NCI-H345 (cell line): ENCODE measurements at regions not wholly inside any gene's neighbourhood (a gene's known extent, or its start where the extent isn't known, plus 50 kb on each side); places are given as distances from the start of the nearest gene placed in this dataset.

ENCODE experiments used
- DNase-seq: peaks from one replicate; lab custom pipeline; 2025; lab: John Stamatoyannopoulos, UW

DNA sequence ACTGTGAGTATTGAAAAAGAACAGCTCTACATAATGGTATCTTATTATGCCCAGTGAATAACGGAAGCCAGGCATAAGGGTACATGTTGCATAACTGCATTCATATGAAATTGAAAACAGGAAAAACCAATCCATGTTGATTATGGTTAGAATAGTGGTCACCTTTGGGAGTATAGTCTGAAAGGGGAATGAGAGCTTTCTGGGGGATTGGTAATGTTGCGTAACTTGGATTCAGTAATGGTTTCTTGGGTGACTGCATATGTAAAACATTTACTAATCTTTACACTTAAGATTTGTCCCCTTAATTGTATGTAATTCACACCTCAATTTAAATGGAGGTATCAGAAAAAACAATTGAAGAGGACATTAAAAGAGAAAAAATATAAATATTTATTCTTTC, 292.1 kb downstream of the LMO4 start:
- DNase-seq: no peak

DNA sequence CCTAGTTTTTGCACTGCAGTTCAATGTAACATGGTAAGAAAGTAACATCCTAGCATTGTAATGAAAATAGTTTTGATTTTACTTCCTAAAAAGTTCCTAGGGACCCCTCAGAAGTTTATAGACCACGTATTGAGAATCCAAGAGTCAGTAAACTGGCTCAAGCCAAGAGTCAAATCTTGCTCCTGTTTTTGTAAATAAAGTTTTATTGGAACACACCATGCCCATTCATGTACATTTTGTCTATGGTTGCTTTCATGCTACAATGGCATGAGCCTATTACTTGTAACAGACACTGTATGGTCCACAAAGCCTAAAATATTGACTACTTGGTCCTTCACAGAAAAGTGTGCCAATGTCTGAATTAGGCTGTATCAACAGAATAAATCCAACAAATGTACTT, 301.0 kb downstream of the LMO4 start:
- no peak for DNase-seq

- no peak for DNase-seq
These were observed 303.6 kb downstream of the LMO4 start for GRCh38 chr1:87632232-87632631.

- no peak for DNase-seq
These were observed 307.7 kb downstream of the LMO4 start for GRCh38 chr1:87636198-87636892.

GRCh38 chr1:87638636-87639035, 310.0 kb downstream of the LMO4 start:
- no peak for DNase-seq

GRCh38 chr1:87641996-87642395, 313.3 kb downstream of the LMO4 start:
- no peak for DNase-seq

DNA sequence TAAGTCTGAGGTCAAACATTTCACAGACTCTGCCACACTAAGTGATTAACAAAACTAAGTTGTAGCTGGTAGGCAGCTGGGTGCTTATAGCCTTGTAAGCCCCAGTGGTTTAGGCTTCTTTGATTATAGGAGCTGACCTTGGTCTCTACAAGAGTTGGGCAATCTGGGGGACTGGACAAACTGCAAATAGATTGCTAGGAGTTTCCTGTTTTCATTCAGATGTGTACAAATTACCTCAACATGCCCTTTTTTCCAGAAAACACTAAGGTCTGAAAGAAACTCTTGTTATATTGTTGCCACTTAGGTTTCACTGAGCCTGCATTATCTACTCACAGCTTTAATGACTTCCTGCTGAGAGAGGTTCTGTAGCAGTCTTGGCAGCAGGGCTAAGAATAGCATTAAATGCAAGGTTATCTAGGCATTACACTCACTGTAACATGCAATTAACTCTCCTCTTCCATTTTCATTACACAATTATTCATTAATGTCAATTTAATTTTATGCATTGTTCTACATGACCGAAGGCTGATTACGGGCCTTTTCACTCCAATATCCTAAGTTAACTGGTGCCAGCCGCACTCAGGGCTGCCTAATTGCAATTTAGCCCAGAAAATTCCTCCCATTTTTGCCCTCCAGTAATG, 314.0 kb downstream of the LMO4 start:
- no peak for DNase-seq

DNA sequence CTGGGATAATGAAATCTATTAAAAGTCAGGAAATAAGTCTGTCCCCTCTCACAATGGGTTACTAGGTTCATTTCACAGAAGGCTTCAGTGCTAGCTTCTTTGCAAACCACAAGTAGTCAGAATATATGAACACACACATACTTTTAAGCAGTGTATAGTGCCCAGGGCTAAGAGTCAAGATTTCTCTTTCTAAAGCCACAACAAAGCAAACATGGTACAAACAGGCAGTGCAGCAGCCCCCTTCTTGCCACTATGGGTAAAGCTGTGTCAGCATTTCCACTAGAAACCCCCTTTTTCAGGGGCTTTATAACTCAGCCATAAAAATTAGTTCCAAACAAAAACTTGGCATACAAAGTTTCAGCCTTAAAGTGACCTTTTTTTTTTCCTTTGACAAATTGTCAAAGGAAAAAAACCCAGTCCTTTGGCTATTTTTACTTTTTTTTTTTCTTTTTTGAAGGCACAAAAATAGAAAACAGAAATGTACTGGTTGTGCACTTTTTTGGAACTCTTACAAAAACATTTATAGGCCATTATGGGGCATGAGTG, 315.4 kb downstream of the LMO4 start:
- no peak for DNase-seq

GRCh38 chr1:87644579-87645190, 316.0 kb downstream of the LMO4 start:
- DNase-seq: peak; percentile 3

DNA sequence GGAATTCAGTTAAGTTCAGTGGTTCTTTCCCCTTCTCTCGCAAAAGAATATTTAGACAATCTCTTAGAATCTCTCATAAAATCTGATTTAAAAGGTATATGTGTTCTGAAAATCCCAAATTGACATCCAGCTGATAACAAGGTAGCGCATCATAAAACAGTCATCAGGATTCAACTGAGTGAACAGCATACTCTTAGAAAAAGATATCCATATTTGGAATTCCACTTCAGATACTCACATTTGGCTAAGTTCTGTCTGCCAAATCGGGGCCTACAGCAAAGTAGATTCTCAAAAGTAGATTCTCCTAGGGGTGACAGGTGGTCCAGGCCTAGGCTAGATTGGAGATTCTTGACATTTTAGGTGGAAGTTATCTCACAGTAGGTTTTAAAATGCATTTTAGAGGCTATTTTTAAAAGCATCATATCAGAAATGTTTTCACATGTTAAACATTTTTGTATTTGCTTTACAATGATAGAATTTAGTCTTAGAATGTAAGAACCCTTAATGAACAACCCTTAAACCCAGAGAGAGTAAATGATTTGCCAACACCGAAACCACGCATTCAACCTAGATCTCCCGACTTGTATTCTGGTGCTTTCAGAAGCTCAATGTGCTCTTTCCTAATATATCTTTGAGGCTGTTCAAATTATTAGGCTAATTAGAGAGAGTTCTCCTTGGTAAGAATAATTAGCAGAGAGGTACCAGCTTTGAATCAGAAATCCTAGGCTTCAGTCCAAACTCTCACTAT, 318.9 kb downstream of the LMO4 start:
- no peak for DNase-seq

GRCh38 chr1:87648323-87649119, 319.8 kb downstream of the LMO4 start:
- no peak for DNase-seq

DNA sequence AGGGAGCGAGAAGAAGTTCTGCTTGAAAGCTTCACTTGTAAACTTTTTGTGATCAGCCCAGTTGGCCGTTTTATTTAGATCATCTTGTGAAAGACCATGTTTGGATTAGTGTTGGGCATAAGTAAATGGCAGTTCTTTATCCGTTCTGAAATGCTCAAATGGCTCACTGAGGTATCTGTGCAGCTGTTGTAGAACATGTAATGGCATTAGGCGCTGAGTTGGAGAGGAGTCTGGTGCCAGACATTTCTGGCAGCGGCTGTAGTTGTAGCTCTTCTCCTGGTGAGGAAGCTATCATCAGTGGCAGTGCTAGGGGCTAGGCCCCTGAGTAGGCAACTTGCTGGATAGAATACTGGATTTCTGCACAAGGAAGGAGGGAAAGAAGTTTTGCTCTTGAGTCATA, 321.6 kb downstream of the LMO4 start:
- no peak for DNase-seq

DNA sequence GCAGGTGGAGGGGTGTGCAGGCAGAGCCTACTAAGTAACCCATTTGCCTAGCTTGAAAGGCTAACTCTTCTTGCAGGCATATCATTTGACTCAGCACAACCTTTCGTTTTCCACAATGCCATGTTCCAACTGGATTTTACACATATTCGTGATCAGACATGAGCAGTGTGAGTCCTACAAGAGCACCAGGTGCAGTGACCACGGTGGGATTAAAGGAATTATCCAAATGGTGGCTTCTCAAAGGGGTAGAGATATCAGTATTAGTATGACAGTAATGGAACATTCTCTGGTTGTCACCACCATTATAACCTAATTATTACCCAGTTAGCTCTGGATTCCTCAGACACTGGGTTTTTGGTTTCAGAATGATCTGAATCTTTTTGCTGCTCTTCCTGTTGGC, 323.5 kb downstream of the LMO4 start:
- DNase-seq: no peak

GRCh38 chr1:87665151-87665550, 336.5 kb downstream of the LMO4 start:
- no peak for DNase-seq

- DNase-seq: no peak
These were observed 338.0 kb downstream of the LMO4 start for GRCh38 chr1:87666681-87667080.

GRCh38 chr1:87669674-87670073, 341.0 kb downstream of the LMO4 start:
- no peak for DNase-seq

DNA sequence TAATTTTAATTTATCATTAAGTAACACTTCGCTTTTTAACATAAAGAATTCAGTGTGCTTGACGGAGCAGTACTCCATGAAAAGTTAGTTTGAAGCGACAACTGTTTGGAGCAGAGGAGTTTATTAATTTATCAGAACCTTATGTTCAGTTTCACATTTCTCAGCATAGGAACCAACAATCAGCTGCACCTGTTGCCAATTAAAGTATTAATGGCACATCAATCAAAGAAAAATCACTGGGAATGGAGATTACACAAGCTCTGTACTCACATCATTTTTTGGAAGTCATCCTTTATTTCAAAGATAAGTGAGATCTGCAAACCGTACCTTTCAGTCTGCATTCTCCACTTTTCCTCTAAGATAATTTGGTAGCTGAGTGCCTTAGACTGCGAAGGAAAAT, 344.6 kb downstream of the LMO4 start:
- no peak for DNase-seq

GRCh38 chr1:87673748-87674147, 345.1 kb downstream of the LMO4 start:
- DNase-seq: no peak

DNA sequence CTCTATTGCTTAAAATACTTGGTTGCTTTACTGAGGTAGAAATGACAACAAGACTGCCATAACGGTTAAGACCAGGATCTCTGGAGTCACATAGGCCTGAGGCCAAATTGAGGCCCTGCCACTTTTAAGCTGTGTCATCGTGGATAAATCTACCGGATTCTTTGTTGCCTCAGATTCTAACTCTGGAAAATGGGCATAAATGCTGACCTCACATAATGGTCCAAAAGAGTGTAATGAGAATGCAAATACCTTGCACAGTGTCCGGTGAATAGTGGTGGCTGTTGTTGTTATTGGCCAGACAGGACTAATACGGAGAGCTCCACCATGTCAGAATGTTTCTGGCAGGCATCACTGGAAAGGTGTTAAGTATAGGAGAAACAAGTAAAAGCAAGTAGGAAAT, 346.1 kb downstream of the LMO4 start:
- DNase-seq: no peak

GRCh38 chr1:87678266-87678665, 349.6 kb downstream of the LMO4 start:
- peak; percentile 68 for DNase-seq

GRCh38 chr1:87682565-87682964, 353.9 kb downstream of the LMO4 start:
- DNase-seq: no peak
